Duodenal mucosa (tissue), 2 donors: ENCODE measurements at regions not wholly inside any gene's neighbourhood (a gene's known extent, or its start where the extent isn't known, plus 50 kb on each side); places are given as distances from the start of the nearest gene placed in this dataset.

Source experiments
- H3K27ac ChIP-seq: one replicate; pipeline ENCODE4 v1.7.0; 2013; ENCODE audit warnings: low read depth, low read length
- H3K27me3 ChIP-seq, 2 donors: one replicate each; pipeline ENCODE4 v1.7.0; 2013; ENCODE audit warnings: low read length in 2 of 2, control low read depth in 1 of 2; ENCODE audit not compliant: insufficient read depth in 2 of 2, control insufficient read depth in 1 of 2
- H3K36me3 ChIP-seq, 2 donors: one replicate each; pipeline ENCODE4 v1.7.0; 2013; ENCODE audit warnings: low read length in 2 of 2, control low read depth in 1 of 2; ENCODE audit not compliant: insufficient read depth in 2 of 2, control insufficient read depth in 1 of 2
- H3K4me1 ChIP-seq, 2 donors: one replicate each; pipeline ENCODE4 v1.7.0; 2013; ENCODE audit warnings: low read length in 2 of 2, control low read depth in 1 of 2; ENCODE audit not compliant: insufficient read depth in 2 of 2, control insufficient read depth in 1 of 2
- H3K4me3 ChIP-seq, 2 donors: one replicate each; pipeline ENCODE4 v1.7.0; 2013; ENCODE audit warnings: low read length in 2 of 2, low read depth in 1 of 2
- H3K9ac ChIP-seq, 2 donors: one replicate each; pipeline ENCODE4 v1.7.0; 2013; ENCODE audit warnings: low read length in 2 of 2, low read depth in 1 of 2
- H3K9me3 ChIP-seq, 2 donors: one replicate each; pipeline ENCODE4 v1.7.0; 2013; ENCODE audit warnings: low read length in 2 of 2, control low read depth in 1 of 2; ENCODE audit not compliant: control insufficient read depth in 1 of 2

DNA sequence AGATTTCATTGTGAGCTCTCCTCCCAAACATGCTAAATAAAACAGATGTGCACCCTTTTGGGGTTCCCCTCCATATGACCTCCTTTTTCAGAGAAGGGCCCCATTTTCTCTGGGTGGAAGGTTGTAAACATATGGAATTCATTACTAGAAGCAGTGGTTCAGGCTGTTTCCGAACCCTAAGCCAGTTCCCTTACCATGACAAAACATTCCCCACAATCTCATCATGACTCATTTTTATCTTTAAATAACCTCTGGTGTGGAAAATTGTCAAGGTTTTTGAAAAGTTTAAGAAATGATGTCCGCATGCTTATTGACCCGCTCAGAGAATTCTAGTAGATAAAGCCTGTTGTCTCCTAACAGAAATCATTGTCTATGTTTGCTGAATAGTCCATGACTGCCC is 127.3 kb upstream of the PIK3R1 start:
- H3K27ac ChIP-seq: no peak overlapping the region

DNA sequence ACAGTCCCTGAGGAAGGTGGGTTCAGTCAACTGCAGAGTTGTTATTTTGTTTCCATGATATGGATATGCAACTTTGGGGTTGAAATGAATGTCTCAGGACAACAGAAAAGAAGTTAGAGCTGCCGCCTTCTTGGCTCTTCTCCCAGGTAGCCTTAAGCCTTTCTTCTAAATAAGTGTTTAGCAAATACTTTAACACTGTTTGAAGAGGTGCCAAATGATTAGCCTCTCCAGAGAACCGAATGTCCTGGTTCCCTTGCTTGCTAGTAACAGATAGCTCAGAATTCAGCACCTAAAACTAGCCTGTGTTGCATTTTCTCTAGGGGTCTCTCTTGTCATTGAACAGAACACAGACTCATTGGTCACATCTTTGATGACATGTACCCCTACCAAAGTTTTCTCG is 127.7 kb upstream of the PIK3R1 start:
- H3K9me3 ChIP-seq: no peaks in the 10 kb centered on the region
- H3K4me3 ChIP-seq: no peak overlapping the region
- peaks cover 0 to 6% of the 10 kb centered on the region in 2 donors for H3K4me1 ChIP-seq
- H3K27me3 ChIP-seq: no peaks in the 10 kb centered on the region
- no peak overlapping the region for H3K9ac ChIP-seq
- no peaks in the 10 kb centered on the region for H3K36me3 ChIP-seq
- no peak overlapping the region for H3K27ac ChIP-seq

More for the DNA sequence above, 127.3 kb upstream of the PIK3R1 start:
- H3K27me3 ChIP-seq: no peaks in the 10 kb centered on the region
- H3K4me3 ChIP-seq: no peak overlapping the region
- no peaks in the 10 kb centered on the region for H3K36me3 ChIP-seq
- H3K4me1 ChIP-seq: peaks cover 0 to 6% of the 10 kb centered on the region in 2 donors
- H3K9ac ChIP-seq: no peak overlapping the region
- H3K9me3 ChIP-seq: no peaks in the 10 kb centered on the region

DNA sequence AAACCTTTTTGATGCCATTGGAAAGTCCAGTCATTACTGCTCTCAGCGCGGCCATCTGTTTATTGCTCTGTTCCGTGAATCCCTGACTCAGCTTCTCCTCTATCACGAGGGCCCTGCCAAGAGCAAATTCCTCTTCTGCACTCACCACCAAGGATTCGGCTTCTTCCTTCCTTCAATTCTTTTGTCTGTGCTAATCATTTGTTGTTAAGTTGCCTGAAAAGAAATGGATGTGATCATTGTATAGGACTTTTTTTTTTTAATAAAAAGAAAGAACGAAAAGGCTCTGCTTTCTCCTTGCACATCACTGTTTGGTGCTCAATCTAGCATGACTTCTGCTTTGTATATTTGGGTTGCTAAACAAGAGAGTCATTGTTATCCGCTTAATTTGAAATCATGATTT is 128.7 kb upstream of the PIK3R1 start:
- Histone ChIP-seq H3K27ac (no peak overlapping the region), H3K9ac (no peak overlapping the region), H3K27me3 (no peaks in the 10 kb centered on the region), H3K36me3 (no peaks in the 10 kb centered on the region), H3K4me1 (peaks cover 0 to 6% of the 10 kb centered on the region in 2 donors), H3K9me3 (no peaks in the 10 kb centered on the region), H3K4me3 (no peak overlapping the region)

DNA sequence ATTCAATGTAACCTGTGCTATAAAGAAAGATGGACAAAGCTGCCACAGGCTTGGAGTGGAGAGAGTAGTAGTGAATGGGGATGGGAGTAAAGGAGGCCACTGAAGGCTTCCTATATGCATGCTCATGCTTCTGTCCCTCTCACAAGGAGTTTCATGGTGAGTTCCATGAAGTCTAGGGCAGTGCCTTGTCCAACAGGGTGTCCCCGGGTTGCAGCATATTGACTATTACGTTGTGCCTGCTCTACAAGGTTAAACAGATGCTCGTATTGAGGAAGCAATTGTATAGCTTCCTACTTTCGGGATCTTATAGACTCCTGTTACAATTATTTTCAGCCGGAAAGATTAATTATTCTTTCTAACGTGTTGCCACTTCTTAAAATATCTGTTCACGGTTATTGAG is 129.1 kb upstream of the PIK3R1 start:
- Histone ChIP-seq H3K27me3 (no peaks in the 10 kb centered on the region), H3K4me1 (peaks cover 0 to 6% of the 10 kb centered on the region in 2 donors), H3K9me3 (no peaks in the 10 kb centered on the region), H3K9ac (no peak overlapping the region), H3K36me3 (no peaks in the 10 kb centered on the region), H3K4me3 (no peak overlapping the region), H3K27ac (no peak overlapping the region)

DNA sequence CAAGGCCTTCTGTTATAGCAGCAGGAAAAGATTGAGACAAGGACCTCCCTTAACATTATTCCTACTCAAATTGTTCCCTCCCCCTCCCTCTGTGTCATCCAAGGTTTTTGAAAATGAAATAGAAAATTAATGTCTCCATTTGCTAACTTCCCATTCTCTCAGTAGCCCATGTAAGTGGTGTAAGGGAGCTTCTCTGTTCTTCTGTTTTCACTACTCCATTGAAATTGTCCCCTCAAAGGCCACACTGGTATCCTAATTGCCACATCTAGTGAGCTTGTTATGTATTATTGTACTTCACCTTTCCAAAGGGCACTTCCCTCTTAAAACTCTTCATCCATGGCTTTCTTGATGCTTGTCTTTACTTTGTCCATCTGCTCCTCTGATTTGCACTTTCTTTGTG is 131.2 kb upstream of the PIK3R1 start:
- H3K27me3 ChIP-seq: no peaks in the 10 kb centered on the region
- no peak overlapping the region for H3K27ac ChIP-seq
- H3K4me3 ChIP-seq: no peak overlapping the region
- H3K9me3 ChIP-seq: no peaks in the 10 kb centered on the region
- H3K4me1 ChIP-seq: peaks cover 0 to 6% of the 10 kb centered on the region in 2 donors
- no peaks in the 10 kb centered on the region for H3K36me3 ChIP-seq
- no peak overlapping the region for H3K9ac ChIP-seq

DNA sequence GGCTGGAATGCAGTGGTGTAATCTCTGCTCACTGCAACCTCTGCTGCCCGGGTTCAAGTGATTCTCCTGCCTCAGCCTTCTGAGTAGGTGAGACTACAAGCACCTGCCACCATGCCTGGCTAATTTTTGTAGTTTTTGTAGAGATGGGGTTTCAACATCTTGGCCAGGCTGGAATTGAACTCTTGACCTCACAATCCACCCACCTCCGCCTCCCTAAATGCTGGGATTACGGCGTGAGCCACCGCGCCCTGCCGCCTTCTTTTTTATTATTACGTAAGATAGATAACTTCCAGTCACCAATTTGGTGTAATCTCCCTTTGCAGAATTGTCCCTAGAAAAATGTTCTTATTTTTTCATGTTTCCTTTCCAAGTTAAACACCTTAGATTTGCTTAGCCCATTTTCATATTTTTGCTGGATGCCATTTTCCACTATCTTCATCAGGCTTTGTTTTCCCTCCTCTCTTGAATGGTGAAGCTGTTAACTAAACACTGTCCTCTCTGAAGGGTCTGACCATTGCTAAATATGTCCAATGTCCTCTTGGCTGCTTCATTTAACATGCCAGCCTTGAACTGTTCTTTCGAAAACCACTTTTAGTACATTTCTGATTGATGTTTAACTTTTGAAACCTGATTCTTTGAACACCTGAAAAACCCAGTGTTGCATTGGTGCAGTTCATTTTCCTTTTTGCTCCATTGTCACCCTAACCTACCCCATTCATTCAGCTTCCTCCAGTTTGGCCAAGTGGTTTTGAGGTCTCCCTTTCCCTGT is 135.1 kb upstream of the PIK3R1 start:
- H3K27ac ChIP-seq: no peak overlapping the region
- peaks cover 0 to 9% of the 10 kb centered on the region in 2 donors for H3K4me1 ChIP-seq
- H3K36me3 ChIP-seq: no peaks in the 10 kb centered on the region
- H3K4me3 ChIP-seq: no peak overlapping the region
- no peaks in the 10 kb centered on the region for H3K9me3 ChIP-seq
- H3K27me3 ChIP-seq: no peaks in the 10 kb centered on the region
- no peak overlapping the region for H3K9ac ChIP-seq

DNA sequence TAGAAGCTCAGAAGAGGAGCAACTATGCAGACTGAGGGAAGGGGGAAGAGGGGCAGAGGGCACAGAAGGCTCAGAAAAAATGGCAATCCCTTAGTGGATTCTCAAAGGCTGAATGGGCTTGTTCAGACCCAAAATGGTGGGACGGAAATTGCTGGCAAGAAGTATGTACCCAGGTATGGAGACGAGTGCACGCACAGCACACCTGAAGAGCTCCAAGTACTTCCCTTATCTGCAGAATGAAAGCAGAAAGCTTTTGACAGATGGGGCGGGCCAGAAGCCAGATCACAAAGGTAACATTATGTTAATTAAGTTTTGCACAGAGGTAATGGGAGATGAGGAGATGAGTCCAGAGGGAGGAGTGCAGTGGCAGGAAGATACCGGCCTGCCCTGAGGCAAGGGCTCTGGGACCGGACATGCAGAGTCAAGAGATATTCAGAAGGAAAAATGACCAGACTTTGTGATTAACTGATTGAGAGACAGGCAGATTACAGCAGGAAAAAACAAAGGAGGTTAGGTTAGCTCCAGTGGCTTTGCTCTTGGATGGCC is 138.1 kb upstream of the PIK3R1 start:
- Histone ChIP-seq H3K9ac (no peak overlapping the region), H3K4me1 (peaks cover 0 to 20% of the 10 kb centered on the region in 2 donors), H3K9me3 (no peaks in the 10 kb centered on the region)

DNA sequence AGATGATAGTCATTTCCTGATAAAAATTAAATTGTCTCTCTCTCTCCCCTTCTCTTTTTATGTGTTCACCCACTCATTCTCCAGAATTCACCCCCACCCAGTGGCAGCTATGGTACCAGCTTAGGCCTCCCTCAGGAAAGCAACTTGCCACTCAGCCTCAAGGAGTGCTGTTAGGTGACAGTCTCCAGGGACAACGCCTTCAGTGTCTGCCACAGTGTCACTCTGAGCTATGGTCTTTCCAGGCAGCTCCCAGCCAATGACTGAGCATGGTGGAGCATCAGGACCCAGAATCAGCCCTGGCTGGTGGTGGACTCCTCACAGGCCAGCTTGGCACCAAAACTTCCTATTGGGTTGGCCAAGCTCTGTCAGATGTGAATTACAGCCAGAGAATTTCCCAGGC is 140.9 kb upstream of the PIK3R1 start:
- H3K4me1 ChIP-seq: peaks cover 0 to 20% of the 10 kb centered on the region in 2 donors

More for the DNA sequence above, 138.1 kb upstream of the PIK3R1 start:
- Histone ChIP-seq H3K36me3 (no peaks in the 10 kb centered on the region), H3K27me3 (no peaks in the 10 kb centered on the region), H3K4me3 (no peak overlapping the region), H3K27ac (no peak overlapping the region)

DNA sequence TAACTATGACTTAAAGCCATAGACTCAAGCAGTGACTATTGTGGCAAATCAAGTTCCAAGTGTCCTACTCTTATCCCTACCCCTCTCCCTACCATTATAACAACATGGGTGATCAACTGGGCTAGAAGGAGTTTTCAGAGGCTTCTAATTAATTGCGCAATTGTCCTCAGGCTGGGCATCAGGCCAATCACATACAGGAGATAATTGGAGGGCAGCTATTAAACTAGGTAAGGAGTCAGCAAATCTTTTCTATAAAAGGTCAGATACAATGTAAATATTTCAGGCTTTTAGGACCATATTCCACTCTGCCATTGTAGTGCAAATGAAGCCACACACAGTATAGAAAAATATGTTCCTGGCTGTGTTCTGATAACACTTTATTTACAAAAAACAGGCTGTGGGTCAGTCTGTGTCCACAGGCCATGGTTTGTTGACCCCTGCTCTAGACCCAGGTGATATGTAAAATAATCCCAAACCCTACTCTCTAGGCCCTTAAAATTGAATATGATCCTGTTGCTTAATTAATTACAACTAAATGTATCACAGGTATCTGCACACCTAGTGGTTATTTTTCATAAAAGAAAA is 141.4 kb upstream of the PIK3R1 start:
- H3K4me3 ChIP-seq: no peak overlapping the region
- no peak overlapping the region for H3K9ac ChIP-seq
- H3K27me3 ChIP-seq: no peaks in the 10 kb centered on the region
- H3K36me3 ChIP-seq: no peaks in the 10 kb centered on the region
- H3K27ac ChIP-seq: no peak overlapping the region
- peaks cover 0 to 20% of the 10 kb centered on the region in 2 donors for H3K4me1 ChIP-seq
- H3K9me3 ChIP-seq: no peaks in the 10 kb centered on the region

More for the DNA sequence above, 140.9 kb upstream of the PIK3R1 start:
- Histone ChIP-seq H3K9me3 (no peaks in the 10 kb centered on the region), H3K27me3 (no peaks in the 10 kb centered on the region), H3K9ac (no peak overlapping the region), H3K36me3 (no peaks in the 10 kb centered on the region), H3K27ac (no peak overlapping the region), H3K4me3 (no peak overlapping the region)

DNA sequence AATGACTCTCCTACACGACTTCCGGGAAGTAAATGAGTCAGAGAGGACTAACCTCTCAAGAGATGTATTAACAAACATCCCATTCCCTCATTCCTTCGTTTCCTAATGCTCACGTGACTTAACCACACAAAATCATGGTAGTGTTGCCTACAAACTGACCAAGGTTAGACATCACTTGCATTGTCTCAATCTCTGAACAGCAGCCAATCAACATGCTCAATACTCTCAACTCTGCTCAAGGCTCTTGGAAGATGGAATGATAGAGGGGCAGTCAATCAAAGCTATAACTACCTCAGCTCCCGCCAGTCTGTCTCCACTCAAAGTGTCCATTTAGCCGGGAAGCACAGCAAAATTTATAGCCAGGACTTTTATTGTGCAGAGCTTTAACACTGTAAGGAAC is 143.8 kb upstream of the PIK3R1 start:
- Histone ChIP-seq H3K27ac (no peak overlapping the region), H3K4me3 (no peak overlapping the region), H3K9ac (no peak overlapping the region), H3K4me1 (peaks cover 0 to 11% of the 10 kb centered on the region in 2 donors), H3K27me3 (no peaks in the 10 kb centered on the region), H3K36me3 (no peaks in the 10 kb centered on the region), H3K9me3 (no peaks in the 10 kb centered on the region)
